GM12878 (cell line): ENCODE measurements at regions not wholly inside any gene's neighbourhood (a gene's known extent, or its start where the extent isn't known, plus 50 kb on each side); places are given as distances from the start of the nearest gene placed in this dataset.

Source experiments
- ATAC-seq: fragments of 200-7000 bp; cut with Tn5 transposase; 3 replicates; pipeline ENCODE4 v1.9.1; 2020; ENCODE audit warnings: mild to moderate bottlenecking, moderate library complexity
- BruUV-seq: library from RNA; stranded (reverse); fragments of 400-500 nt; replicated peaks from 2 replicates; lab custom pipeline; 2021; lab: Mats Ljungman, UMichigan
- CTCF ChIA-PET: fragments of 300-600 bp; sonication (Branson Sonifier 250); formaldehyde crosslinking; extraction: SDS; loops from one replicate; lab custom pipeline; 2021; ENCODE audit warnings: inconsistent platforms; lab: Yijun Ruan, JAX
- POLR2A ChIA-PET: fragments of 350-600 bp; formaldehyde crosslinking; extraction: SDS; loops from one replicate; lab custom pipeline; 2021; ENCODE audit warnings: inconsistent platforms; lab: Charles Lee
- RAD21 ChIA-PET: fragments of 300-600 bp; sonication (Branson Sonifier 250); formaldehyde crosslinking; loops from one replicate; lab custom pipeline; 2023; ENCODE audit warnings: antibody characterized with exemption; ENCODE audit not compliant: unreplicated experiment; lab: Charles Lee
- SMC1A ChIA-PET: fragments of 300-600 bp; sonication (Branson Sonifier 250); formaldehyde crosslinking; loops from one replicate; lab custom pipeline; 2023; ENCODE audit not compliant: unreplicated experiment, uncharacterized antibody; lab: Charles Lee
- DNase-seq: peaks from one replicate; pipeline ENCODE4 v3.0.0-alpha.2; 2011; ENCODE audit warnings: low read depth, low spot score
- FAIRE-seq: peaks from 3 replicates; lab custom pipeline; 2011; peaks lifted over from hg19 to GRCh38; lab: Jason Lieb, UNC
- H2AFZ ChIP-seq: 2 replicates; pipeline ENCODE4 v1.6.0; 2011; ENCODE audit warnings: low read depth, low read length, control low read depth; ENCODE audit not compliant: control insufficient read depth
- H3K27ac ChIP-seq: 2 replicates; pipeline ENCODE4 v1.5.1; 2011; ENCODE audit warnings: control low read depth; ENCODE audit not compliant: control insufficient read depth, insufficient read depth
- H3K27me3 ChIP-seq, 2 experiments: replicated peaks in 1 of 2; 2 replicates each; pipeline versions ENCODE4 v1.6.0 to v1.6.1; 2011; ENCODE audit warnings: low read length in 1 of 2; ENCODE audit not compliant: control insufficient read depth in 2 of 2, insufficient read depth in 2 of 2
- H3K36me3 ChIP-seq, 2 experiments: 2 replicates each; pipeline ENCODE4 v1.5.1; 2011; ENCODE audit warnings: low read length in 1 of 2; ENCODE audit not compliant: control insufficient read depth in 2 of 2, insufficient read depth in 2 of 2
- H3K4me1 ChIP-seq: 2 replicates; pipeline ENCODE4 v1.6.1; 2011; ENCODE audit warnings: mild to moderate bottlenecking, low read length, moderate library complexity, mixed read lengths; ENCODE audit not compliant: control insufficient read depth, insufficient read depth
- H3K4me2 ChIP-seq: 2 replicates; pipeline ENCODE4 v1.6.0; 2011; ENCODE audit warnings: control low read depth; ENCODE audit not compliant: control insufficient read depth, insufficient read depth
- H3K4me3 ChIP-seq: fragments of 200-600 bp; sonication (generic); 2 replicates; pipeline ENCODE4 v1.5.1; 2016
- H3K79me2 ChIP-seq: 2 replicates; pipeline ENCODE4 v1.6.0; 2011; ENCODE audit warnings: low read length; ENCODE audit not compliant: control insufficient read depth, insufficient read depth
- H3K9ac ChIP-seq: 2 replicates; pipeline ENCODE4 v1.8.0; 2011; ENCODE audit warnings: low read length, control low read depth, mixed read lengths; ENCODE audit not compliant: control insufficient read depth, insufficient read depth
- H3K9me3 ChIP-seq: replicated peaks from 3 replicates; pipeline ENCODE4 v1.5.1; 2011; ENCODE audit warnings: mild to moderate bottlenecking, low read length; ENCODE audit not compliant: control insufficient read depth, insufficient read depth
- H4K20me1 ChIP-seq: 2 replicates; pipeline ENCODE4 v1.6.0; 2011; ENCODE audit not compliant: control insufficient read depth, insufficient read depth
- CEBPZ ChIP-seq: fragments of 150-350 bp; IDR thresholded peaks from 2 replicates; pipeline ENCODE4 v1.6.1; 2016; ENCODE audit warnings: low read depth, low read length
- CHD1 ChIP-seq: IDR thresholded peaks from 2 replicates; pipeline ENCODE4 v1.6.1; 2012; ENCODE audit warnings: low read depth, low read length, improper control_type of control experiment
- CHD2 ChIP-seq: IDR thresholded peaks from 2 replicates; pipeline ENCODE4 v1.6.1; 2011; ENCODE audit warnings: low read depth, low read length, improper control_type of control experiment, borderline replicate concordance
- ETV6 ChIP-seq, 2 experiments: fragments of 450-650 bp in 1 of 2; IDR thresholded peaks in 1 of 2; conservative IDR thresholded peaks in 1 of 2; 2 replicates each; pipeline ENCODE4 v1.6.1; 2014; ENCODE audit warnings: antibody characterized with exemption in 1 of 2, borderline replicate concordance in 1 of 2, low read depth in 1 of 2, mild to moderate bottlenecking in 1 of 2, moderate library complexity in 1 of 2
- MAX ChIP-seq: IDR thresholded peaks from 2 replicates; pipeline ENCODE4 v1.6.1; 2012; ENCODE audit warnings: low read depth, low read length, improper control_type of control experiment
- NFYB ChIP-seq: IDR thresholded peaks from 2 replicates; pipeline ENCODE4 v1.6.1; 2011; ENCODE audit warnings: low read depth, mild to moderate bottlenecking, low read length, improper control_type of control experiment, moderate library complexity; ENCODE audit not compliant: insufficient read depth
- NRF1 ChIP-seq: conservative IDR thresholded peaks from 2 replicates; pipeline ENCODE4 v1.6.1; 2011; ENCODE audit warnings: mild to moderate bottlenecking, low read depth, low read length, improper control_type of control experiment
- REST ChIP-seq: IDR thresholded peaks from 2 replicates; pipeline ENCODE4 v1.6.1; 2012; ENCODE audit warnings: mild to moderate bottlenecking, low read depth, low read length
- RUNX3 ChIP-seq: IDR thresholded peaks from 2 replicates; pipeline ENCODE4 v1.6.1; 2012; ENCODE audit warnings: low read length, inconsistent platforms
- SMAD5 ChIP-seq: IDR thresholded peaks from 2 replicates; pipeline ENCODE4 v1.6.1; 2016; ENCODE audit warnings: antibody characterized with exemption, low read depth
- TAF1 ChIP-seq: IDR thresholded peaks from 2 replicates; pipeline ENCODE4 v1.6.1; 2011; ENCODE audit warnings: mild to moderate bottlenecking, low read depth, low read length, borderline replicate concordance
- USF1 ChIP-seq: IDR thresholded peaks from 2 replicates; pipeline ENCODE4 v1.6.1; 2011; ENCODE audit warnings: borderline replicate concordance, low read depth, mild to moderate bottlenecking, moderate library complexity, mixed read lengths, low read length; ENCODE audit not compliant: insufficient read depth; ENCODE audit errors: extremely low read length
- ZNF274 ChIP-seq: IDR thresholded peaks from one replicate; pipeline ENCODE4 v1.8.0; 2011; ENCODE audit not compliant: insufficient read length, insufficient read depth
- ZNF384 ChIP-seq: IDR thresholded peaks from 2 replicates; pipeline ENCODE4 v1.6.1; 2012; ENCODE audit warnings: low read depth, mild to moderate bottlenecking, low read length, improper control_type of control experiment, borderline replicate concordance
- WGBS: methylation state at CpG from one replicate; pipeline ENCODE4 v1.1.6; 2016; ENCODE audit warnings: low lambda C conversion rate; ENCODE audit not compliant: insufficient replicate concordance, insufficient coverage; ENCODE audit errors: missing lambda C conversion rate; 5-methylcytosine and 5-hydroxymethylcytosine counted together
- in situ Hi-C: fragments of 300-500 bp; cut with MboI; formaldehyde crosslinking; loops from 9 replicates; pipeline ENCODE4 v1.14.3; 2018; ENCODE audit warnings: mixed read lengths
- intact Hi-C: fragments of 100-400 bp; cut with micrococcal nuclease; formaldehyde crosslinking; loops from one replicate; pipeline ENCODE4 v1.14.2; 2022; ENCODE audit not compliant: unreplicated experiment

- Histone ChIP-seq H2AFZ (no peak overlapping the region), H3K4me1 (peaks cover 5% of the 10 kb centered on the region; the same call in 1 of the 2 replicates), H3K36me3 (no peaks in the 10 kb centered on the region), H3K79me2 (no peaks in the 10 kb centered on the region), H3K9ac (no peak overlapping the region), H3K27ac (no peak overlapping the region), H3K4me3 (no peak overlapping the region), H3K27me3 (no peaks in the 10 kb centered on the region; a peak in 2 of 4 replicates), H3K9me3 (no peaks in the 10 kb centered on the region), H4K20me1 (no peaks in the 10 kb centered on the region), H3K4me2 (no peak overlapping the region)
- POLR2A ChIA-PET = no interaction called here
- 77% methylated on average over 2 of the region's 2 CpGs for WGBS
- intact Hi-C loops (no loop called here), in situ Hi-C loops (no loop called here)
- BruUV-seq = no TSS peak
- RAD21 ChIA-PET = no interaction called here
- SMC1A ChIA-PET = interaction anchor here (0.5 to 1.4 kb wide), 2 partner anchors 32 to 202 kb away, joined by 3 read pairs; no protein-coding TSS in a partner anchor
- TF ChIP-seq CEBPZ (no peak), CHD2 (no peak), SMAD5 (no peak), RUNX3 (no peak), MAX (no peak), ZNF274 (no peak), ZNF384 (no peak), NRF1 (no peak), USF1 (no peak), ETV6 (conservative IDR thresholded peaks at IDR 0.05 in 1 of 2, IDR thresholded peaks at IDR 0.05 in 1 of 2; ENCODE audit: borderline replicate concordance in 1 of 2, low read depth in 1 of 2) (no peak), CHD1 (no peak), REST (no peak), TAF1 (no peak), NFYB (no peak)
- ATAC-seq = no peak; the same call in 2 of the 3 replicates
- FAIRE-seq = no peak
- no peak for DNase-seq
- CTCF ChIA-PET = interaction anchor here (1.1 to 2.2 kb wide), 3 partner anchors 35 to 198 kb away, joined by 3 to 11 read pairs (median 10); no protein-coding TSS in a partner anchor
Measured at GRCh38 chr9:84137968-84138367, 157.4 kb downstream of the RMI1 start.
